ENCODE measurements at regions not wholly inside any gene's neighbourhood (a gene's known extent, or its start where the extent isn't known, plus 50 kb on each side); places are given as distances from the start of the nearest gene placed in this dataset.

DNA sequence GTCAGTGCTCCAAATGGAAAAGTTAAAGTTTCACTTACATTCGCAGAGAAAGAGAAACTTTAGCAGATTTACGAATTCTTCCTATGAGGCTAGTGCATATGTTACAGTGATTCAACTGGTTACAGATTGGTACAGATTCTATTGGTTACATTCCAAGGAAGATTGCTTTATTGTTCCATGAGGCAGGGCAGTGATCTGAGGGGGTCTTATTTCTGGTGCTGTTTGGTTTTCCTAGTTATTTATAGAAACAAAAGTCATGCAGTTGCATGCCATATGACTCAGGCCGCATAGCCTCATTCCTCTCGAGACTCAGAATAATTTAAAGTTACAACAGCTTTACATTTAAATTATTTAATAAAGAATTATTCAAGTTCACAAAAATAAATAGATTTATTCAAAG, 385.4 kb upstream of the SYT4 start:
- 93% methylated on average over 4 of the region's 4 CpGs for WGBS
- H3K27me3 ChIP-seq (ENCODE audit: control insufficient read depth in 2 of 2, insufficient read depth in 1 of 2, low read length in 1 of 2): no peaks in the 10 kb centered on the region
- H3K4me3 ChIP-seq (ENCODE audit: low read length in 2 of 2): no peak overlapping the region
- H3K27ac ChIP-seq (ENCODE audit: low read depth in 1 of 2, low read length in 1 of 2): no peak overlapping the region
- no peaks in the 10 kb centered on the region for H3K4me1 ChIP-seq (ENCODE audit: control insufficient read depth in 2 of 2, insufficient read depth in 2 of 2, low read length in 2 of 2)
- no peaks in the 10 kb centered on the region for H3K36me3 ChIP-seq (ENCODE audit: control insufficient read depth in 2 of 2, insufficient read depth in 2 of 2, low read length in 1 of 2)
- H3K9me3 ChIP-seq (ENCODE audit: control insufficient read depth in 2 of 2, insufficient read depth in 1 of 2, low read length in 1 of 2): no peaks in the 10 kb centered on the region
- no peak for DNase-seq (ENCODE audit: low read depth in 6 of 9, low spot score in 9 of 9)

DNA sequence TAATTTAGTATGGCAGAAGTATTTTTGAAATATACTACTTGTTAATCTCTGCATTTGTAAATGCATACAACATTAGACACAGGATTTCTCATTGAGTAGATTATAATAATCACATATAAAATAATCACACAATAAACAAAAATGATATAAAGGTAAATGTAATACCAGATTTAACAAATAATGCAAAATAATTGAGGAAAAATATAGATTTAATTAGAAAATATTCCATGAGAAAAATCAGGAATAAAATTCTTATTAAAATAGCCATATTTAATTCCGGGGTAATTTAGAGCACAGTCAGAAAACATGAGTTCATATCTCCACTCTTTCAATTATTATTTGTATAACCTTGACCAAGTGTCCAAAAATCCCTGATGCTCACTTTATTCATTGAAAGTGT, 385.9 kb upstream of the SYT4 start:
- no peaks in the 10 kb centered on the region for H3K36me3 ChIP-seq (ENCODE audit: control insufficient read depth in 2 of 2, insufficient read depth in 2 of 2, low read length in 1 of 2)
- no peaks in the 10 kb centered on the region for H3K9me3 ChIP-seq (ENCODE audit: control insufficient read depth in 2 of 2, insufficient read depth in 1 of 2, low read length in 1 of 2)
- WGBS: 95% methylated on average over 1 of the region's 1 CpG
- H3K4me3 ChIP-seq (ENCODE audit: low read length in 2 of 2): no peak overlapping the region
- DNase-seq (ENCODE audit: low read depth in 6 of 9, low spot score in 9 of 9): no peak
- no peaks in the 10 kb centered on the region for H3K27me3 ChIP-seq (ENCODE audit: control insufficient read depth in 2 of 2, insufficient read depth in 1 of 2, low read length in 1 of 2)
- no peaks in the 10 kb centered on the region for H3K4me1 ChIP-seq (ENCODE audit: control insufficient read depth in 2 of 2, insufficient read depth in 2 of 2, low read length in 2 of 2)
- no peak overlapping the region for H3K27ac ChIP-seq (ENCODE audit: low read depth in 1 of 2, low read length in 1 of 2)

GRCh38 chr18:43664487-43665008, 387.3 kb upstream of the SYT4 start:
- no peaks in the 10 kb centered on the region for H3K4me1 ChIP-seq (ENCODE audit: control insufficient read depth in 2 of 2, insufficient read depth in 2 of 2, low read length in 2 of 2)
- 76% methylated on average over 3 of the region's 3 CpGs for WGBS
- no peaks in the 10 kb centered on the region for H3K27me3 ChIP-seq (ENCODE audit: control insufficient read depth in 2 of 2, insufficient read depth in 1 of 2, low read length in 1 of 2)
- no peaks in the 10 kb centered on the region for H3K9me3 ChIP-seq (ENCODE audit: control insufficient read depth in 2 of 2, insufficient read depth in 1 of 2, low read length in 1 of 2)
- no peaks in the 10 kb centered on the region for H3K36me3 ChIP-seq (ENCODE audit: control insufficient read depth in 2 of 2, insufficient read depth in 2 of 2, low read length in 1 of 2)
- DNase-seq (ENCODE audit: low read depth in 6 of 9, low spot score in 9 of 9): no peak
- no peak overlapping the region for H3K4me3 ChIP-seq (ENCODE audit: low read length in 2 of 2)
- no peak overlapping the region for H3K27ac ChIP-seq (ENCODE audit: low read depth in 1 of 2, low read length in 1 of 2)

DNA sequence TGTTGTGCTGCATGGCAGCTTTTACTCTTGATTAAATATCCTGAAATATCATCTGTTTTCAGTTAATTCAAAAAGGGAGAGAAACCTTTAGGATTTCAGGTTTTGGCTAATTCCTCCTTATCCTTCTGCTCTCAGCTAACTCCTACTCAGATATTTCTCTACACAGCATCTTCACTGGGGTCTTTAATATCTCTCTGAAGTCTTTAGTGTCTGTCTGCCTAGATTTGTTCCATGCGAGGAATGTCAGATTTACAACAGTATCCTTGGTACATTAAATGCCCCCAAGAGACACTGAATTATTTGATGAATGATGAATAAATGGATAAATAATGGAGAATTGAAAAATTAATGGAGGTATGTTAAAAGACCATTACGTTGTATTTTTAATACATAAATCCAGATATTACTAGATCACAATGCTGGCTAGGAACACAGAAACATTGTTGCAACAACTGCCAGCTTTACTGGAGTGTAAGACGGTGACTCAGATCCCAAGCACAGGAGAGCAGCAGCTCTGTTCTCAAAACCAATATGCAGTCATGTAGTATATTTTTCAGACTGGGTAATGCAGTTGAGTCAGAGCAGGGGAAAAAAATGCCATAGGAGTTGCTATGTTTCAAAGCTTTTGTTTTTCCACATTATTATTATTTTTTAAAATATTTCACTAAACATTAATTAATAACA, 388.0 kb upstream of the SYT4 start:
- H3K27me3 ChIP-seq (ENCODE audit: control insufficient read depth in 2 of 2, insufficient read depth in 1 of 2, low read length in 1 of 2): no peaks in the 10 kb centered on the region
- no peak overlapping the region for H3K4me3 ChIP-seq (ENCODE audit: low read length in 2 of 2)
- no peak overlapping the region for H3K27ac ChIP-seq (ENCODE audit: low read depth in 1 of 2, low read length in 1 of 2)
- no peaks in the 10 kb centered on the region for H3K9me3 ChIP-seq (ENCODE audit: control insufficient read depth in 2 of 2, insufficient read depth in 1 of 2, low read length in 1 of 2)
- no peaks in the 10 kb centered on the region for H3K36me3 ChIP-seq (ENCODE audit: control insufficient read depth in 2 of 2, insufficient read depth in 2 of 2, low read length in 1 of 2)
- no peak for DNase-seq (ENCODE audit: low read depth in 6 of 9, low spot score in 9 of 9)
- WGBS: 96% methylated on average over 3 of the region's 3 CpGs
- H3K4me1 ChIP-seq (ENCODE audit: control insufficient read depth in 2 of 2, insufficient read depth in 2 of 2, low read length in 2 of 2): no peaks in the 10 kb centered on the region

GRCh38 chr18:43668866-43669265, 391.6 kb upstream of the SYT4 start:
- 97% methylated on average over 4 of the region's 4 CpGs for WGBS
- DNase-seq (ENCODE audit: low read depth in 6 of 9, low spot score in 9 of 9): no peak
- no peak overlapping the region for H3K4me3 ChIP-seq (ENCODE audit: low read length in 2 of 2)
- no peak overlapping the region for H3K27ac ChIP-seq (ENCODE audit: low read depth in 1 of 2, low read length in 1 of 2)
- no peaks in the 10 kb centered on the region for H3K36me3 ChIP-seq (ENCODE audit: control insufficient read depth in 2 of 2, insufficient read depth in 2 of 2, low read length in 1 of 2)
- H3K9me3 ChIP-seq (ENCODE audit: control insufficient read depth in 2 of 2, insufficient read depth in 1 of 2, low read length in 1 of 2): no peaks in the 10 kb centered on the region
- H3K4me1 ChIP-seq (ENCODE audit: control insufficient read depth in 2 of 2, insufficient read depth in 2 of 2, low read length in 2 of 2): no peaks in the 10 kb centered on the region
- H3K27me3 ChIP-seq (ENCODE audit: control insufficient read depth in 2 of 2, insufficient read depth in 1 of 2, low read length in 1 of 2): no peaks in the 10 kb centered on the region

DNA sequence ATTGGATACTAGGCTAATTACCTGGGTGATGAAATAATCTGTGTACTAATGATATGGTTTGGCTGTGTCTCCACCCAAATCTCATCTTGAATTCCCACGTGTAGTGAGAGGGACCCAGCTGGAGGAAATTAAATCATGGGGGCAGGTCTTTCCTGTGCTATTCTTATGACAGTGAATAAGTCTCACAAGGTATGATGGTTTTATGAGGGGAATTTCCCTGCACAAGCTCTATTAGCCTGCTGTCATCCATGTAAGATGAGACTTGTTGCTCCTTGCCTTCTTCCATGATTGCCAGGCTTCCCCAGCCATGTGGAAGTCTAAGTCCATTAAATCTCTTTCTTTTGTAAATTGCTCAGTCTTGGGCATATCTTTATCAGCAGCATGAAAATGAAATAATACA, 394.1 kb upstream of the SYT4 start:
- Histone ChIP-seq H3K4me1 (ENCODE audit: control insufficient read depth in 2 of 2, insufficient read depth in 2 of 2, low read length in 2 of 2) (no peaks in the 10 kb centered on the region), H3K36me3 (ENCODE audit: control insufficient read depth in 2 of 2, insufficient read depth in 2 of 2, low read length in 1 of 2) (no peaks in the 10 kb centered on the region), H3K9me3 (ENCODE audit: control insufficient read depth in 2 of 2, insufficient read depth in 1 of 2, low read length in 1 of 2) (no peaks in the 10 kb centered on the region), H3K27me3 (ENCODE audit: control insufficient read depth in 2 of 2, insufficient read depth in 1 of 2, low read length in 1 of 2) (no peaks in the 10 kb centered on the region), H3K4me3 (ENCODE audit: low read length in 2 of 2) (no peak overlapping the region), H3K27ac (ENCODE audit: low read depth in 1 of 2, low read length in 1 of 2) (no peak overlapping the region)
- DNase-seq (ENCODE audit: low read depth in 6 of 9, low spot score in 9 of 9): no peak
- WGBS: 50% methylated on average over 1 of the region's 1 CpG

GRCh38 chr18:43680096-43680495, 402.8 kb upstream of the SYT4 start:
- DNase-seq (ENCODE audit: low read depth in 6 of 9, low spot score in 9 of 9): no peak
- H3K4me1 ChIP-seq (ENCODE audit: control insufficient read depth in 2 of 2, insufficient read depth in 2 of 2, low read length in 2 of 2): no peaks in the 10 kb centered on the region
- no peaks in the 10 kb centered on the region for H3K27me3 ChIP-seq (ENCODE audit: control insufficient read depth in 2 of 2, insufficient read depth in 1 of 2, low read length in 1 of 2)
- H3K4me3 ChIP-seq (ENCODE audit: low read length in 2 of 2): no peak overlapping the region
- H3K27ac ChIP-seq (ENCODE audit: low read depth in 1 of 2, low read length in 1 of 2): no peak overlapping the region
- no peaks in the 10 kb centered on the region for H3K9me3 ChIP-seq (ENCODE audit: control insufficient read depth in 2 of 2, insufficient read depth in 1 of 2, low read length in 1 of 2)
- H3K36me3 ChIP-seq (ENCODE audit: control insufficient read depth in 2 of 2, insufficient read depth in 2 of 2, low read length in 1 of 2): no peaks in the 10 kb centered on the region
- WGBS: 82% methylated on average over 2 of the region's 2 CpGs

- 95% methylated on average over 5 of the region's 5 CpGs for WGBS
- Histone ChIP-seq H3K27me3 (ENCODE audit: control insufficient read depth in 2 of 2, insufficient read depth in 1 of 2, low read length in 1 of 2) (no peaks in the 10 kb centered on the region), H3K4me3 (ENCODE audit: low read length in 2 of 2) (no peak overlapping the region), H3K36me3 (ENCODE audit: control insufficient read depth in 2 of 2, insufficient read depth in 2 of 2, low read length in 1 of 2) (no peaks in the 10 kb centered on the region), H3K4me1 (ENCODE audit: control insufficient read depth in 2 of 2, insufficient read depth in 2 of 2, low read length in 2 of 2) (no peaks in the 10 kb centered on the region), H3K9me3 (ENCODE audit: control insufficient read depth in 2 of 2, insufficient read depth in 1 of 2, low read length in 1 of 2) (no peaks in the 10 kb centered on the region), H3K27ac (ENCODE audit: low read depth in 1 of 2, low read length in 1 of 2) (no peak overlapping the region)
- DNase-seq (ENCODE audit: low read depth in 6 of 9, low spot score in 9 of 9): no peak
These were observed 404.4 kb upstream of the SYT4 start for GRCh38 chr18:43681661-43682060.

DNA sequence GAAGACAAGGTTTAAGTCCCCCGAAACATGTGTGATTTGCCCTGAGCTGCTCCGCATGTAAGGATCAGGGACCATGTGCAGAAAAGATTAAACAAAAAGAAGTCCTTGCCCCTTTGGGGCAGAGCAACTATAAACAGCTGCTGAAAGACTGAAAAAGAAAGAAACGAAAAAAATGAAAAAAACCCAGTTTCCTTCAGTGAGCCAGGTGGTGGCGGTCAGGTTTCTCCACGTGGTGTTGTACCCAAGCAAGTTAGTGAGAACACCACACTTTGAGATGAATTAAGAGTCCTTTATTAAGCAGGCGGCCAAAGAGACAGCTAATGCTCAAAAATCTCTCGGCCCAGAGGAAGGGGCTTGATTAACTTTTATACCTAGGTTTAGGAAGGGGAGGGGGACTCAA, 404.9 kb upstream of the SYT4 start:
- DNase-seq (ENCODE audit: low read depth in 6 of 9, low spot score in 9 of 9): no peak
- H3K36me3 ChIP-seq (ENCODE audit: control insufficient read depth in 2 of 2, insufficient read depth in 2 of 2, low read length in 1 of 2): no peaks in the 10 kb centered on the region
- no peak overlapping the region for H3K4me3 ChIP-seq (ENCODE audit: low read length in 2 of 2)
- no peak overlapping the region for H3K27ac ChIP-seq (ENCODE audit: low read depth in 1 of 2, low read length in 1 of 2)
- H3K27me3 ChIP-seq (ENCODE audit: control insufficient read depth in 2 of 2, insufficient read depth in 1 of 2, low read length in 1 of 2): no peaks in the 10 kb centered on the region
- H3K9me3 ChIP-seq (ENCODE audit: control insufficient read depth in 2 of 2, insufficient read depth in 1 of 2, low read length in 1 of 2): no peaks in the 10 kb centered on the region
- 92% methylated on average over 7 of the region's 7 CpGs for WGBS
- H3K4me1 ChIP-seq (ENCODE audit: control insufficient read depth in 2 of 2, insufficient read depth in 2 of 2, low read length in 2 of 2): no peaks in the 10 kb centered on the region
